HK-2 (cell line): ENCODE measurements at regions not wholly inside any gene's neighbourhood (a gene's known extent, or its start where the extent isn't known, plus 50 kb on each side); places are given as distances from the start of the nearest gene placed in this dataset.

Experiments used
- DNase-seq: peaks from one replicate; pipeline ENCODE4 v3.0.0-alpha.2; 2018; ENCODE audit not compliant: unreplicated experiment

DNA sequence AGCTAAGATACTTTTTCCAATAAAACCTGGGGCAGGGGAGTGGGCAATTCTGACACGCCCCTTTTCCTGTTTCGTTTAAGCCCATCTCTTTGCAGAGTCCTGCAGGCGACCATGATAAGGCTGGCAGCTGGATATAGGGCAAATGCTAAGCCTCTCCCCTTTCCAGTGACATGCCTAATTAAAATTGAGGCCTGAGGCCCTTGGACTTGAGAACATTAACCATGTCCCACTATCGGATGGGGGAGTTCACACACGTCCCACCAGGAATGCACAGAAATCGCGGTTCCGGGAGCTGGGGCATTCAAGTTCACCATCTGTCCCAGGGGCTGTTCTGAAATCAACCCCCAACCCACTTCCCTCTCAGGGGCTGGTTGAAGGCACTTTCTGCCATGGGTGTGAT, 109.2 kb upstream of the FOXF1 start:
- DNase-seq, result no peak

DNA sequence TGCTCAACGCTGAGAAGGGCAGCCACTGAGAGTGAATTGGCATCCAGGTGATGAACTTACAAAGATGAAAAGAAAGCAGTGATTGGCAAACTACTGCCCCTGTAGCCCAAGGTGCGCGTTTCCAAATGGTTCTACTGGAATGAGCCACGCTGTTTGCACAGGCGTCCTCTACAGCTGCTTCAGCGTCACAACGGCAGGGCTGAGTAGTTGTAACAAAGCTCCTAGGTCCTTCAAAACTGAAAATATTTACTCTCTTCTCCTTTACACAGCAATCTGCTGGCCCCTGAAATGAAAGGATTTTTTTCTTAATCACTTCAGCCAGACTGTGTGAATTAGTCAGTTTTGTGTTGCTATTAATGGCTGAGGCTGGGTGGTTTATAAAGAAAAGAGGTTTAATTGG, 107.2 kb upstream of the FOXF1 start:
- DNase-seq, result no peak

DNA sequence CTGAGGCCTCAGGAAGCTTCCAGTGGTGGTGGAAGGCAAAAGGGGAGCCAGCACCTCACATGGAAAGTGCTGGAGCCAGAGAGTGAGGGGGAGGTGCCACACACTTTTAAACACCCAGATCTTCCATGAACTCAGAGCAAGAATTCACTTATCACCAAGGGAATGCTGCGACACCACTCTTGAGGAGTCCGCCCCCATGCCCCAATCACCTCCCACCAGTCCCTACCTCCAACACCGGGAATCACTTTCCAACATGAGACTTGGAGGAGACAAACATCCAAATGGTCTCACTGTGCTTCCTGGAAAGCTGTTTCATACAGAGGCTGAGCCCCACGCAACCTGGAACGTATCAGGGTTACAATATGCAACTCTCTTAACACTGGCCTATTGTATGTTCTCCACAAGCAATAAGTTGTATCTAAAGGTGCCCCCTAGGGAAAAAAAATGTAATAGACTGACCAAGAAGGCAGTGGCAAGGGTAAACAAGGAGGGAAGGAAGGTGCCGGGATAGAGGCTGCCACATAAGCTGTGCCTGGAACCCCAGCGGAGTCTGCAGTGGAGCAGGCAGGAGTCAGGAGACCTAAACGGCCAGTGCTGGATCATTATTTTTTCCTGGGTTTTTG, 106.7 kb upstream of the FOXF1 start:
- DNase-seq, result no peak

DNA sequence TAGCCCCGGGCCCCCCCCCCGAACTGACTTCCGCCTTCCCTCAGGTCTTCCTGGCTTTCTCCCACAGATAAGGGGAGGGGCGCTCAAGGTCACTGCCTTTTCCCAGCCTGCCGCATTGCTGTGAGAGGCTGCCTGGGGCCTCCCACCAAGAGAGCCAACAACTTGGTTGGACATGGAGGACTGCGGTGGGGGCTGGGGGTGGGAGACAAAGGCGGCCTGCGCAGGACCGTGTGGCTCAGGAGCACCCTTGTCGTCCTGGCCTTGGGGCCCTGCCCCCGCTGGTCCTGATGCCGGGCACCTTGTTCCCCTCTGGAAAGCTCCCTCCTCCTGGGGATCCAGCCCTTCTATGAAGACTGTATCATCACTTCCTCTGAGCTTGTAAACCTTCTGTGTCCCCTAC, 105.6 kb upstream of the FOXF1 start:
- DNase-seq, result no peak

DNA sequence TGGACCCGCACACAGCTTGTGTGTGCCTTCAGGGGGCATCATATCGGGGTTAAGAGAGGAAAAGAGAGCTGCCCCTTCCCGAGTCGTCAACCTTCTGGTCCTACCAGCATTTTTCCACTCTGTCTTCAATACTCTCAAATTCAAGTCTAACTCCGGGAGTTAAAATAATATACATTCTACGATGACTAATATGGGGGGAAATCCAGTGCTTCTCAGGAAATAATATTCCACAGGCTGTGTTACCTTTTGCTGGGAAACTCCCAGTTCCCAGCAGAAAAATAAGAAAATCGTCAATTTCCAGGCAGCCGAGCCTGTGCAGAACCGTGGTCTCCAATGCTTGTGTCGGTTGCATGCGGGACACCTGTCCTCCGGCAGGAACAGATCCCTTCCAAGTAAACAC, 105.0 kb upstream of the FOXF1 start:
- DNase-seq, result no peak

DNA sequence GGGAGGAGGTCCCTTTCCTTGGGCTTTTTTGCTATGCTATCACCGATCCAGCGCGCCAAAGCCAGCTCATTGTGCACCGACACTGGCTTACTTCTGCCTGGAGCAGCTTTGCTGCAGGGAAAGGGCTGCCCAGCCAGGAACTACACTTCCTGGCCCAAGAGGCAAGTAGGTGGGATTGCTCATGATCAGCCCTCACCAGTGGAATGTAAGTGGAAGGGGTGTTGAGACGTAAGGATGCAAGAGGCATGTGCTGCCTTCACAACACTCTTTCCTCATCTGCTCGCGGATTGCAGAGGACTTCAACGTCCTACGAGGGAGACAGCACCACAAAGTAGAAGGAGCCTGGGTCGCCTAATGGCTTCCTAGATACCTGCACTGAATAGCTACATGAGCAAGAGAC, 104.3 kb upstream of the FOXF1 start:
- DNase-seq, result no peak

DNA sequence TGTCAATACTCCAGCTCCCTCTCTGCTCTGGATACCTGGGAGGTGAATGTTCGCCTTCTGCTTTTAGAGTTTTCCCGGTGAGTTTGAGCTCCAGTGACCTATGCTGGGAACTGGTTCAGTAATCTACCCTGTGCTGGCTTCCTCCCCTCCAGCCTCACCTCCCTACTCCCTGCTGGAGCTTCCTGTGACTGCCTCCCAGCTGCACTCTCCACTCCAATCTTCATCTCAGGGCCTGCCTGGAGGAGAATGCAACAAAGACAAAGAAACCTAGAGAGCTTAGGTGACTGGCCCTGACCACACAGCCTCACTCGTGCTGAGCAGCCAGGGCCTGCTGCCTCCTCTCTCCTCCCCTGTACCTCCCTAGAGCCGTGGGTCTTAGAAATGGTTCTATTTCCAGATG, 101.6 kb upstream of the FOXF1 start:
- no peak for DNase-seq

DNA sequence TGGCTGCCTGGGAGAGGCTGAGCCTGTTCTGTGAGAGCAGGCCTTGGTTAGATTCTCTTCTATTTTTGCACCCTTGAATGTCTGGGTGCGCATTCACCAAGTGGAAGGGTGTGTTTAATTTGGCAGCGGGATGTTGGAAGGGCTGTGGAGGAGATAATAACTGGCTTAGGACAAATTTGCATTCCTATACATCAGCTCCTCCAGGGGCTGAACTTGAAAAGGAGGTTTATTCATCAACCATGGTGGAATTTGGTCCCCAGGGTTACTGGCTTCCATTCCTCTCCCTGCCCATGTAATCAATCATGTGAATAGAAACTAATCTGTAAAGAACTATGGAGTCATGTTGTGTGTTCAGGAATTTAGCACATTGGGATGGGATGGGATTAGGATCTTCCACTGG, 100.2 kb upstream of the FOXF1 start:
- no peak for DNase-seq

DNA sequence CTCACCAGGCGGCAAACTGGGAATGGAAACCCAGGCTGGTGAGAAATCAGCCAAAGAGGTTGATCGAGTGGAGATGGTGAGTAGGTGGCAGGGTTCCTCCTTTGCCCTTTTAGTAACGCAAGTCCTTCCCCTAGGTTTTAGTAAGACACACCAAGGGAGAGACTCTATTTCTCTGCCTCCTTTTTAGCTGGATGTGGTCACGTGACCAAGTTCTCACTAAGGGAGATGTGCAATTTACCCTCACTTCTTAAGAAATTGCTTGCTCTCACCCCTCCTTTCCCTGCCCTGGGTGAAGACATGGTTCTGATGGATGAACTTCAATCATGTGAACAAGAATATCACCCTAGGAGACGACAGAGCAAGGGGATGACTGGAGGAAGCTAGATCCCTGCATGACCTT, 99.8 kb upstream of the FOXF1 start:
- DNase-seq, result no peak

DNA sequence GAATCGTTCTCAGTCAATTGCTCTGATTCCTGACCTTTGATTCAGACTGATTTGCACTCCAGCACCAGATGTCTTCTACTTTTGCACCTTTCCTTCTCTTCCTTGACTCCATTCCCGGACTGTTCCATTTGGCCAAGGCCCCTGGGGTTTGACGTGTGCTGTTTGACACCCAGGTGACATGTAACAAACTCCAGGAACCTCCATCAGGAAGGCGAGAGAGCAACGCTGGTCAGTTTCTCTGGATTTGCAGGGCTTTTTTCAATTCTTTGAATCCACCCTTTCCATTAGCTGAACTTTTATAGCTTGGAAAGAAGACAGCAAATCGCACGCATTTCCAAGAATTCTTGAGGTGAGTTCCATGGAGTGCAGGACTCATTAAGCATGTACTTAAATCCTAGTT, 98.4 kb upstream of the FOXF1 start:
- DNase-seq, result no peak

DNA sequence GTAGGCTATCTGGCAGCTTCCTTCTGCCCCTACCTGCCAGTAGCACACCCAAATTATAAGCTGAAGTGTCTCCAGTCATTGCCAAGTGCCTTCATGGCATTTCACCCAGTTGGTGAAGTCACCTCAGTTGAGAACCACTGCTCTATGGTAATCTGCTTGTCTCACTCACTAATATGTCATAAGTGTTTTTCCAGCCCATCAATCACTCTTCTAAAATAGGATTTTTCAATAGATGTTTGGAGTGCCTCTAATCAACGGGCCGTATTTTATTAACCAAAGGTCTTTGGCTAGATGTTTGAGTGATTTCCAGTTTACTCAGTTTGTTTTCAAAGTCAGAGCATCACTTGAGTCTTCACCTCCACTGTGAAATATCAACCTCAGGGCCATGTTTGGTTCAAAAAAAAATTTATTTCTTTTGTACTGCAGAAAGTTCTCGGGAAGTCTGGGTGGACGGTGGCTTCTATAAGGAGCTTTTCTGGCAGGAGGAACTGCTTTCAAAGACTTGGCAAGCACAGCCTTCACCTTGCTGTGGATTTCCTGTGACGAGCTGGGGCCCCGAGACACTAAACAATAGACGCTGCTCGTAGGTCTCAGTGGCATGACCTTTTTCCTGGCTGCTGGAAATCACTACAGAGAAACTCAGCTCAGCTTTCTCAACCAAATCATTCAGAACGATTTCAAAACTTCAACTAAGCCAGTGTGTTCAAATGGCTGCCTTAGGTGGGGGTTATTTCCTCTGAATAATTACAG, 95.2 kb upstream of the FOXF1 start:
- no peak for DNase-seq

DNA sequence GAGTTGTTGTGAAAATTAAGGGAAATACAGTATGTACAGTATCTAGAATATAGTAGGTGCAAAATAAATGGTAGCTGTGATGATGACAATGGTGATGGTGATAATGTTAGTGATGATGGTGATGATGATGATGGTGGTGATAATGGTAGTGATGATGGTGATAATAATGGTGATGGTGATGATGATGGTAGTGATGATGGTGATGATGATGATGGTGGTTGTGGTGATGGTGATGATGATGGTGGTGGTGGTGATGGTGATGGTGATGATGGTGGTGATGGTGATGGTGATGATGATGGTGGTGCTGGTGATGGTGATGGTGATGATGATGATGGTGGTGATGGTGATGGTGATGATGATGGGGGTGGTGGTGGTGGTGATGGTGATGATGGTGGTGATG, 91.3 kb upstream of the FOXF1 start:
- DNase-seq, result no peak

DNA sequence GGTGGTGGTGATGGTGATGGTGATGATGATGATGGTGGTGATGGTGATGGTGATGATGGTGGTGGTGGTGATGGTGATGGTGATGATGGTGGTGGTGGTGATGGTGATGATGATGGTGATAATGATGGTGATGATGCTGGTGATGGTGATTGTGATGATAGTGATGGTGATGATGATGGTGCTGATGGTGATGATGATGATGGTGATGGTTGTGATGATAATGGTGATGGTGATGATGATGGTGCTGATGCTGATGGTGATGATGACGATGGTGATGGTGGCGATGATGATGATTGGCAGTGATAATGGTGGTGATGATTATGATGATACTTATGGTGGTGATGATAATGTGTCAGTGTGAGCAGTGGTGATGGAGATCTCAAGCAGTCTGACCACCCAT, 90.8 kb upstream of the FOXF1 start:
- no peak for DNase-seq

DNA sequence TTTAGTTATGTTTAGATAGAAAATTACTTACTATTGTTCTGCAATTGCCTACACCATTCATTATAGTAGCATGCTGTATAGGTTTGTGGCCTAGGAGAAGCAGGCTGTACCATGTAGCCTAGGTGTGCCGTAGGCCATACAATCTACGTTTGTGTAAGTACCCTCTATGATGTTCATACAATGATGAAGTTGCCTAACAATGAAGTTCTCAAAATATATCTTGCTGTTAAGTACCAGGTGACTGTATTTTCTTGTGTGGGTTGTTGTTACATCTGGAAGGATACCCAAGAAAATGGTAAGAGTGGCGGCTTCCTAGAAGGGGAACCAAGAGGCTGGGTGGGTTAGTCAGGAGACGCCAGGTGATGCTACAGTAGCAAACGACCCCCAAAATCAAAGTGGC, 88.3 kb upstream of the FOXF1 start:
- DNase-seq, result no peak

DNA sequence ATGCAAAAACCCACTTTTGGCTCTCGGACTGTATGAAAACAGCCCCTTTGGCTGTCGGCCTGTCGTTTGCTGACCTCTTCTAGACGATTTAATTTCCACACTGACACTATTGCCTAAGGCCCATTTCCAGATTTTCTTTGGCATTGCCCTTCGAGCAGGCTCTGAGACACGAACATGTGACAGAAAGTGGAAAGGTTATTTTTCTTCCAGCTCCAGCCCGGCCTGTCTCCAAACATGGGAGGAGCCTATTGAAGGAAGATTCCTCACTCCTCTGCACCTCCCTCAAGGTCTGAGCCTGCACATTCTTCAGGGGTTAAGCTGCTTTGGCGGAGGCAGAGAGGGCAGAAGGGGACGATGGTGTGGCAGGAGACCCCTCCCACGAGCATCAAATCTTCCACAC, 85.9 kb upstream of the FOXF1 start:
- no peak for DNase-seq

DNA sequence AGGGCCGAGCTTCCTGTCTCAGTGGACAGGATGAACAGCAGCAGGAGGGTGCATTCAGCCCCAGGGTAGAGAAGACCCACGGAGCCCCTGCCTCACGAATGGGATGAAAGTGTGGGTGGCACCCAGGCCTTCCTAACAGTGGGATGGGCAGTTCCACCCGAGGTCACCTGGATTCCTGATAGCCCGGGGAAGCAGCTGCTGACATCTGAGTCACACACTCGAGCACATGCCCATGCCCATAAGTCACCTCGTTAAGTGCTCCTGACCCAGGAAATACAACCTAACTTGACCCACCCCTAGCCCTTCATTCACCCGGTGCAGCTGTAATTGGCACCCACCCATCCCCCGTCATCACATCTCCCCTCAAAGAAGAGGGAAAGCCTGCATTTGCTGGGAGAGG, 85.3 kb upstream of the FOXF1 start:
- peak; percentile 3 for DNase-seq

DNA sequence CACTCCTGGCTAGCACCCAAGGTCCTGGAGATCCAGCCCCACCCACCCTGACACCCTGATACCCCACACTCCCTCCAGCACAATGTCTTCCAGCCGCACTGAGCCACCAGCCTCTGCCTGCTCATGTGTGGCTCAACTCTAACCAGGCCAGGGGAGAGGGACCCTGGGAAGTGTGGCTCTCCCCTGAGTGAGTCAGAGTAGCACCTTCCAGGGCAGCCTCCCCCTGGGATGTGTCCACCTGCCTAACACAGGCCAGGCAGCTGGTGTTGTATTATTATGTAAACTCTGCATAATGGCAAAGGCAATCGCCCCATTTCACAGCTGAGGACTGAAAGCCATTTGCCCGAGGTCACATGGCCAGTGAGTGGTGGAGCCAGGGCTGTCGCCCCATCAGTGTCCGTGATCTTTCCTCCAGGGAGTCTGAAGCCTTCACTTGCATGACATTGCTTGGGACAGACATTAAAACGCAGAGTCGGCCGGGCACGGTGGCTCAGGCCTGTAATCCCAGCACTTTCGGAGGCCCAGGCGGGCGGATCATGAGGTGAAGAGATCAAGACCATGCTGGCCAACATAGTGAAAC, 84.2 kb upstream of the FOXF1 start:
- no peak for DNase-seq

DNA sequence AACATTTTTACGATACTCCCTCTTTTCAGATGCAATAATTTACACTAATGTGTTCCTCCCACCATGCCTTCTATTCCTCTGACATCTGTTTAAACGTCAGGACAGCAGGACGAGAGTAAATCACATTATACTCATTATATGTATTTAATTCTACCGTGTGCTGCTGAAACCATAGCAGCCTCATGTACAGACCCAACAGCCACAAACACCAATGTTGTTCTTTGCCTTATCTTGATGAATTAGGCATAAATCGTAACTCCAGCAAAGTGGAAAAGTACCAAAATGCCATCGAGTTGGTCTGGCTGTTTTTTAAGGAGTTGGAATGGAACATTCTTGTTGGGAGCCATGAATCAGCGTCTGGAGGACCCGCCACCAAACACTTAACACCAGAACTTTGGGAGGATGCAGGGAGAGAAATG, 82.9 kb upstream of the FOXF1 start:
- DNase-seq, result no peak

DNA sequence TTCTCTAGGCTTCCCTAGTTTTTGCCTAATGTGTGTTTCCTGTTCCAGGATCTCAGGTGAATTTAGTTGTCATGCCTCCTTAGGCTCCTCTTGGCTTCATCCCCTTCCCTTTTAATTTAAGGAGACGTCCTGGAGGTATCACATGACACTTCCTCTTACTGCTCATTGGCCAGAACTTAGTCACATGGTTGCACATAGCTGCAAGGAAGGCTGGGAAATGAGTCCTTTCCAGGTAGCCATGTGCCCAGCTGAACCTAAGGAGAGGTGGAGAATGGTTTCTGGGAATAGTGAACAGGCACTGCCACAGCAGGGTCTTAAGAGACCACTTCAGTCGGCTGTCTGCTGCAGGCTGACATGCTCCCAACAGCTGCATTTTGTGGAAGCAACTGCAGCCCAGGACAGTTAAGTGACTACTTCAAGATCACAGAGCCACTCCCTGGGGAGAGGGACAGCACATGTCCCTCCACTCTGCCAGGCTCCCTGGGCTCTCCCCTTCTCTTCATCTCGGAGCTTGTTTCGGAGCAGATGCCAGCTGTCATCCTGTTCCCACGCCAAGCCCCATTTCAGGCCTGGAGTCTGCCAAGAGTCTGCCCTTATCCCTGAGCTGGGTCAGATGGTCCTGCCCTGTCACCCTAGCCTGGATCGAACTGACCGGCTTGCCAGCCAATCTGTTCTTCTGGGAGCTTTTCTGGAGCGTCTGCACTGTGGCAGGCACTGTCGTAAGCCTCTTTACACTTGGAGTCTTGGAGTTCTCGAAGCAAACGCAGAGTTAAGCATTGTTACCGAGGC, 81.4 kb upstream of the FOXF1 start:
- DNase-seq, result no peak

DNA sequence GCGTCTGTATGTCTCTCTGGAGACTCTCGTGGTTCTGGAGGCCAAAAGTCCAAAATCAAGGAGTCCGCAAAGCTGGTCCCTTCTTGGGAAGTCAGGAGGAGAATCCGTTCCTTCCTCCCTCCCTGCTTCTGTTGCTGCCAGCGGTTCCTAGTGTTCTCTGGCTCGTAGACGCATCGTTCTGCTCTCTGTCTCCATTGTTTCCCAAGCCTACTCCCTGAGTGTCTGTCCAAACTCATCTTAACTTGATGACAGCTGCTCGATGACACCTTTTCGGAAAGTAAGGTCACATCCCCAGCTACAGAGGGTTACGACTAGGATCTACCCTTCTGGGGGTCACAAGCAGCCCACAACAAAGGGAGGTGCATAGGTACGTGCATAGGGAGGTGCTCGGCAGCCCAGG, 80.7 kb upstream of the FOXF1 start:
- no peak for DNase-seq

DNA sequence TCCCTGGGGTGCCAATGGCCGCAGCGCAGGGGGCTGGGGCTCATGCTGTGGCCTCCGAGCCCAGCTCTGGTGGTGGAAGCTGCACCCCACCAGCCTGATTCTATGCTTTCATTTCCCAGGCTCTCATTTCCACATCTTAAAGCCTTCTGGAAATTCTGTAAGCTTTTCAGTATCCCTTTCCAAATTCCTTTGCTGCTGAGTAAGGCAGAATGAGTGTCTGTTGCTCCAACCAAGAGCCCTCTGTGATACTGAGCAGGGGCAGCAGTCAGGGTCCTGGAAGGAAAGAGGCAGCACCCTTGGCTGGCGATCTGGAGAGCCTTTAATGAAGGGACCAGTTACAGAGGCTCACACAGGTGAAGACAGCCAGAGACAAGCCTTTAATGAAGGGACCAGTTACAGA, 79.5 kb upstream of the FOXF1 start:
- no peak for DNase-seq

DNA sequence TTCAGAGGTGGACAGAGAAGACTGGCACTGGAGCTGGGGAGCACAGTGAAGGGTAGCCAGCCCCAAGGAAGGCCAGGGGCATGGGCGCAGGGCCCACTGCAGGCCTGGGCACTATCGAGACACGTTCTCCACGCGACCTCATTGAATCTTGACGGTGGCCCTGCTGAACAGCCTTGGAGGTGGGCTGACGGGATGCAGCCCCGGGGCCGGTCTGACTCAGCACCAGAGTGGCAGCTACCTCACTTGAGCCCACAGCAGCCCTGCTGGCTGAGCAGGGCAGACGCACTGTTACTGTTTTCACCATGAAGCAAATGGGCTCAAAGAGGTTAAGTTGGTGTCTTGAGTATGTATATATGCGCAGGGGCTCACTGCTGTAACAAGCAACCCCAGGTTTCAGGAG, 78.8 kb upstream of the FOXF1 start:
- DNase-seq, result no peak

DNA sequence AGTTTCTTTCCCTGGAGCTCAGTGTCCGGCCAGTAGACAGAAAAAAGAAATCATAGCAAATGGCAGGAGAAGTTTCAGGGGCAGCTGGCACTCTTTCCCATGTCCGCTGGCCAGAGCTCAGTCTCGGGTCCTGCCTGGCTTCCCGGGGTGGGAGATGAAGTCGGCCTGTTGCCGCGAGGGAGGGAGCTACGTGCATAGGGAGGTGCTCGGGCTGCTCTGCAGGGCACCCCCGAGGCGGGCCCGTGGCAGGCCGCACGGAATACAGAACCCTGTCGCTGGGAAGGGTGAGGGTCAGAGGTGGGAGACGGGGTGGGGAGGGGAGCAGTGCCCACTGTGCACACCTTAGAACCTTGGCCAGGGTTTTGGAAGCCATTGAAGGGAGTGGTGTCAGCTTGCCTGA, 78.3 kb upstream of the FOXF1 start:
- no peak for DNase-seq
